IMR-90 (cell line): ENCODE measurements at regions not wholly inside any gene's neighbourhood (a gene's known extent, or its start where the extent isn't known, plus 50 kb on each side); places are given as distances from the start of the nearest gene placed in this dataset.

Source experiments
- ATAC-seq: fragments of 200-7000 bp; cut with Tn5 transposase; 2 replicates; pipeline ENCODE4 v1.9.1; 2020; ENCODE audit warnings: low read depth, mild to moderate bottlenecking, moderate library complexity
- BruUV-seq: library from RNA; stranded (reverse); fragments of 400-500 nt; replicated peaks from 2 replicates; lab custom pipeline; 2021; lab: Mats Ljungman, UMichigan
- CTCF ChIA-PET: fragments of 300-600 bp; formaldehyde crosslinking; extraction: SDS; loops from one replicate; lab custom pipeline; 2021; ENCODE audit warnings: antibody characterized with exemption; lab: Yijun Ruan, JAX
- POLR2A ChIA-PET: fragments of 300-600 bp; sonication (Branson Sonifier 250); formaldehyde crosslinking; loops from one replicate; lab custom pipeline; 2022; ENCODE audit warnings: antibody characterized with exemption; ENCODE audit not compliant: unreplicated experiment; lab: Charles Lee
- DNase-seq: peaks from one replicate; pipeline ENCODE4 v3.0.0; 2013
- H2AFZ ChIP-seq: replicated peaks from 2 replicates; pipeline ENCODE3; 2013; ENCODE audit warnings: low read length, mild to moderate bottlenecking; ENCODE audit not compliant: poor library complexity
- H2AK5ac ChIP-seq: 2 replicates; pipeline ENCODE4 v1.6.1; 2013; ENCODE audit warnings: low read depth, low read length, inconsistent platforms
- H2AK9ac ChIP-seq: replicated peaks from 2 replicates; pipeline ENCODE3; 2013; ENCODE audit warnings: mild to moderate bottlenecking, low read depth, low read length, moderate library complexity; ENCODE audit not compliant: poor library complexity
- H2BK120ac ChIP-seq: 2 replicates; pipeline ENCODE4 v1.6.1; 2013; ENCODE audit warnings: low read depth, low read length, inconsistent platforms
- H2BK15ac ChIP-seq: 3 replicates; pipeline ENCODE4 v1.6.1; 2013; ENCODE audit warnings: low read depth, low read length, inconsistent platforms
- H2BK20ac ChIP-seq: 2 replicates; pipeline ENCODE4 v1.6.1; 2013; ENCODE audit warnings: low read depth, mild to moderate bottlenecking, inconsistent platforms, low read length, moderate library complexity
- H2BK5ac ChIP-seq: 2 replicates; pipeline ENCODE4 v1.6.1; 2013; ENCODE audit warnings: mild to moderate bottlenecking, low read depth, low read length, inconsistent platforms; ENCODE audit not compliant: poor library complexity, severe bottlenecking
- H3K14ac ChIP-seq: replicated peaks from 2 replicates; pipeline ENCODE4 v1.6.1; 2013; ENCODE audit warnings: low read depth, low read length, inconsistent platforms
- H3K18ac ChIP-seq: 2 replicates; pipeline ENCODE4 v1.6.1; 2013; ENCODE audit warnings: low read depth, low read length, control low read depth
- H3K23ac ChIP-seq: 2 replicates; pipeline ENCODE4 v1.6.1; 2013; ENCODE audit warnings: low read depth, low read length, inconsistent platforms
- H3K27ac ChIP-seq: 2 replicates; pipeline ENCODE4 v1.5.1; 2013; ENCODE audit warnings: mild to moderate bottlenecking, control low read depth, low read length; ENCODE audit not compliant: insufficient read depth
- H3K27me3 ChIP-seq: 2 replicates; pipeline ENCODE4 v1.6.1; 2013; ENCODE audit warnings: low read length; ENCODE audit not compliant: control insufficient read depth, insufficient read depth
- H3K36me3 ChIP-seq: 2 replicates; pipeline ENCODE4 v1.6.1; 2013; ENCODE audit warnings: low read length, mixed read lengths; ENCODE audit not compliant: control insufficient read depth, insufficient read depth
- H3K4ac ChIP-seq: 2 replicates; pipeline ENCODE4 v1.6.1; 2013; ENCODE audit warnings: low read depth, low read length, inconsistent platforms
- H3K4me1 ChIP-seq: 2 replicates; pipeline ENCODE4 v1.6.1; 2013; ENCODE audit warnings: low read length, mixed read lengths; ENCODE audit not compliant: control insufficient read depth, insufficient read depth
- H3K4me2 ChIP-seq: 2 replicates; pipeline ENCODE4 v1.6.1; 2013; ENCODE audit warnings: low read depth, mild to moderate bottlenecking, control low read depth, low read length, moderate library complexity
- H3K4me3 ChIP-seq: 2 replicates; pipeline ENCODE4 v1.5.1; 2013; ENCODE audit warnings: low read depth, mild to moderate bottlenecking, control low read depth, low read length, moderate library complexity; ENCODE audit not compliant: insufficient read depth
- H3K56ac ChIP-seq: 2 replicates; pipeline ENCODE4 v1.6.1; 2013; ENCODE audit warnings: low read length, inconsistent platforms; ENCODE audit not compliant: insufficient read depth; ENCODE audit errors: extremely low read depth
- H3K79me1 ChIP-seq, 2 experiments: 2 replicates each; pipeline ENCODE4 v1.6.1; 2013; ENCODE audit warnings: low read length in 2 of 2, inconsistent platforms in 1 of 2, low read depth in 1 of 2
- H3K9ac ChIP-seq: 2 replicates; pipeline ENCODE4 v1.6.1; 2013; ENCODE audit warnings: low read depth, low read length, control low read depth
- H3K9me1 ChIP-seq: 2 replicates; pipeline ENCODE4 v1.6.1; 2013; ENCODE audit warnings: low read length, inconsistent platforms; ENCODE audit not compliant: insufficient read depth
- H3K9me3 ChIP-seq: 2 replicates; pipeline ENCODE4 v1.6.1; 2013; ENCODE audit warnings: low read length; ENCODE audit not compliant: control insufficient read depth, insufficient read depth
- H4K20me1 ChIP-seq: 2 replicates; pipeline ENCODE4 v1.6.1; 2013; ENCODE audit warnings: low read length, inconsistent platforms; ENCODE audit not compliant: insufficient read depth
- H4K5ac ChIP-seq: 2 replicates; pipeline ENCODE4 v1.6.1; 2013; ENCODE audit warnings: mild to moderate bottlenecking, low read depth, low read length, control low read depth
- H4K8ac ChIP-seq, 2 experiments: 2 replicates each; pipeline ENCODE4 v1.6.1; 2013; ENCODE audit warnings: low read depth in 2 of 2, low read length in 2 of 2, control low read depth in 1 of 2, inconsistent platforms in 1 of 2
- H4K91ac ChIP-seq: 2 replicates; pipeline ENCODE4 v1.6.1; 2013; ENCODE audit warnings: low read depth, low read length, inconsistent platforms; ENCODE audit not compliant: insufficient read depth
- BHLHE40 ChIP-seq: fragments of 150-350 bp; IDR thresholded peaks from 2 replicates; pipeline ENCODE4 v1.6.1; 2016; ENCODE audit warnings: mild to moderate bottlenecking, low read depth, low read length
- MAFK ChIP-seq: IDR thresholded peaks from 2 replicates; pipeline ENCODE4 v1.6.1; 2012; ENCODE audit warnings: low read depth, low read length, improper control_type of control experiment
- MAZ ChIP-seq: IDR thresholded peaks from 2 replicates; pipeline ENCODE4 v1.6.1; 2012; ENCODE audit warnings: low read depth, mild to moderate bottlenecking, low read length, improper control_type of control experiment, moderate library complexity, borderline replicate concordance
- MXI1 ChIP-seq: IDR thresholded peaks from 2 replicates; pipeline ENCODE4 v1.6.1; 2012; ENCODE audit warnings: low read depth, mild to moderate bottlenecking, low read length, moderate library complexity, borderline replicate concordance
- RAD21 ChIP-seq: IDR thresholded peaks from 2 replicates; pipeline ENCODE4 v1.6.1; 2012; ENCODE audit warnings: low read length, improper control_type of control experiment
- RFX5 ChIP-seq: IDR thresholded peaks from 2 replicates; pipeline ENCODE4 v1.8.0; 2012; ENCODE audit warnings: low read depth, mild to moderate bottlenecking, low read length, moderate library complexity
- SMC3 ChIP-seq: fragments of 150-350 bp; IDR thresholded peaks from 2 replicates; pipeline ENCODE4 v1.6.1; 2016; ENCODE audit warnings: low read depth, mild to moderate bottlenecking, antibody characterized with exemption, low read length, moderate library complexity
- WGBS, 2 experiments: methylation state at CpG; one replicate each; pipeline versions ENCODE4 v1.1.5 to v1.1.7; 2013; ENCODE audit warnings: missing lambda C conversion rate in 2 of 2; ENCODE audit not compliant: insufficient read length in 1 of 2; ENCODE audit errors: extremely low coverage in 2 of 2; 5-methylcytosine and 5-hydroxymethylcytosine counted together
- dilution Hi-C: fragments of 300-500 bp; cut with HindIII; formaldehyde crosslinking; loops from one replicate; pipeline ENCODE4 v1.14.3; 2018; ENCODE audit warnings: low sequenced_read_pairs; ENCODE audit not compliant: unreplicated experiment
- in situ Hi-C: fragments of 300-500 bp; cut with MboI; formaldehyde crosslinking; loops from 3 replicates; pipeline ENCODE4 v1.14.3; 2019; ENCODE audit warnings: low sequenced_read_pairs, inconsistent platforms, mixed read lengths
- intact Hi-C: fragments of 100-400 bp; cut with micrococcal nuclease; formaldehyde crosslinking; loops from 2 replicates; pipeline ENCODE4 v1.10.0; 2022
- TF ChIP-seq, protein P1 (sequence below): fragments of 150-350 bp; IDR thresholded peaks from 2 replicates; pipeline ENCODE4 v1.6.1; 2016; ENCODE audit warnings: low read depth, mild to moderate bottlenecking, low read length, moderate library complexity, borderline replicate concordance

DNA sequence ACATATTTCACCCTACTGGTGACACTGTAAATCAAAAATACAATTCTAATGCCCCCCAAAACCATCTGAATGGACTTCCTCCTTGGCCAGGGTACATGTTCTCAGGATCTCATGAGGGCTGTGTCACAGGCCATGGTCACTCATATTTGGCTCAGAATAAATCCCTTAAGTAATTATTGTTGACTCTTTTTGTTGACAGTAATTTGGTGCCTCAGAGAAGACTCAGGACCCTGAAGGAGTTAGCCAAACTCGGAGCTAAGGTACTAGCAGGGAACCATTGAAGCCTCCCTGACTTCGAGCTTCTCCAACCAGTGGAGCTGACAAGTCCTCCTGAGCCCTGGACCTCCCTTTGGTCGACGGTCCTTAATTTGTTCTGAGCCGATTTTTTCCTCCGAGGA is 51.2 kb upstream of the SNAPC3 start:
- H3K9me3 ChIP-seq, result no peaks in the 10 kb centered on the region
- TF ChIP-seq, protein P1, sequence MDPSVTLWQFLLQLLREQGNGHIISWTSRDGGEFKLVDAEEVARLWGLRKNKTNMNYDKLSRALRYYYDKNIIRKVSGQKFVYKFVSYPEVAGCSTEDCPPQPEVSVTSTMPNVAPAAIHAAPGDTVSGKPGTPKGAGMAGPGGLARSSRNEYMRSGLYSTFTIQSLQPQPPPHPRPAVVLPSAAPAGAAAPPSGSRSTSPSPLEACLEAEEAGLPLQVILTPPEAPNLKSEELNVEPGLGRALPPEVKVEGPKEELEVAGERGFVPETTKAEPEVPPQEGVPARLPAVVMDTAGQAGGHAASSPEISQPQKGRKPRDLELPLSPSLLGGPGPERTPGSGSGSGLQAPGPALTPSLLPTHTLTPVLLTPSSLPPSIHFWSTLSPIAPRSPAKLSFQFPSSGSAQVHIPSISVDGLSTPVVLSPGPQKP, result no peak
- TF ChIP-seq MAFK (no peak), BHLHE40 (no peak), RAD21 (no peak), MAZ (no peak), RFX5 (no peak), MXI1 (no peak), SMC3 (no peak)
- no peak overlapping the region for H2AK9ac ChIP-seq
- WGBS, 2 experiments, result 80% methylated on average over 1 of the region's 6 CpGs; no CpG with 5 or more reads in 1 of the 2 experiments
- peak overlapping the region; percentile 50; the same call in 1 of the 2 replicates for H3K4ac ChIP-seq
- peak overlapping the region; percentile 44 for H4K91ac ChIP-seq
- no peak overlapping the region for H3K23ac ChIP-seq
- H3K4me3 ChIP-seq, result no peak overlapping the region
- H3K27ac ChIP-seq, result no peak overlapping the region
- DNase-seq, result no peak
- no peaks in the 10 kb centered on the region for H4K20me1 ChIP-seq
- peak overlapping the region; percentile 25 to 43; a peak in 2 of 4 replicates for H4K8ac ChIP-seq
- no peaks in the 10 kb centered on the region for H3K36me3 ChIP-seq
- H3K4me1 ChIP-seq, result peaks cover 13% of the 10 kb centered on the region
- ATAC-seq, result no peak
- no peak overlapping the region for H3K14ac ChIP-seq
- H3K9me1 ChIP-seq, result peaks cover 11% of the 10 kb centered on the region
- peak overlapping the region; percentile 14; the same call in 1 of the 2 replicates for H2AK5ac ChIP-seq
- peak overlapping the region; percentile 14 for H3K18ac ChIP-seq
- no TSS peak for BruUV-seq
- POLR2A ChIA-PET, result no interaction called here
- H3K27me3 ChIP-seq, result no peaks in the 10 kb centered on the region
- no peak overlapping the region for H3K4me2 ChIP-seq
- CTCF ChIA-PET, result no interaction called here
- no peak overlapping the region for H3K9ac ChIP-seq
- H3K56ac ChIP-seq, result no peak overlapping the region
- in situ Hi-C loops, result no loop called here
- dilution Hi-C loops, result no loop called here
- no peaks in the 10 kb centered on the region for H3K79me1 ChIP-seq
- intact Hi-C loops, result no loop called here
- H2BK5ac ChIP-seq, result no peak overlapping the region
- peak overlapping the region; percentile 78; the same call in 1 of the 3 replicates for H2BK15ac ChIP-seq
- peak overlapping the region; percentile 39 for H2BK20ac ChIP-seq
- H2BK120ac ChIP-seq, result peak overlapping the region; percentile 28
- no peak overlapping the region; the same call in 1 of the 2 replicates for H4K5ac ChIP-seq
- H2AFZ ChIP-seq, result no peak overlapping the region
